Hepatocyte (in vitro differentiated cells): ENCODE measurements at regions not wholly inside any gene's neighbourhood (a gene's known extent, or its start where the extent isn't known, plus 50 kb on each side); places are given as distances from the start of the nearest gene placed in this dataset.
"Not testable (repeated sequence)": the region's sequence is repeated elsewhere in the genome, so short reads cannot be mapped to it uniquely, and the experiment has no call there.

Experiments used
- DNase-seq: peaks from one replicate; pipeline ENCODE4 v3.0.0-alpha.2; 2016; ENCODE audit warnings: low spot score
- H2AFZ ChIP-seq: fragments of 200-600 bp; sonication (generic); 2 replicates; pipeline ENCODE4 v1.6.0; 2016; ENCODE audit warnings: antibody characterized with exemption, mild to moderate bottlenecking
- H3K27ac ChIP-seq: fragments of 200-600 bp; sonication (generic); 2 replicates; pipeline ENCODE4 v1.5.1; 2016; ENCODE audit warnings: mild to moderate bottlenecking
- H3K27me3 ChIP-seq: fragments of 200-600 bp; sonication (generic); 2 replicates; pipeline ENCODE4 v1.6.1; 2016
- H3K36me3 ChIP-seq: fragments of 200-600 bp; sonication (generic); replicated peaks from 2 replicates; pipeline ENCODE4 v1.5.1; 2016; ENCODE audit warnings: low read depth; ENCODE audit not compliant: insufficient read depth
- H3K4me1 ChIP-seq: fragments of 200-600 bp; sonication (generic); 2 replicates; pipeline ENCODE4 v1.5.1; 2016; ENCODE audit warnings: mild to moderate bottlenecking, moderate library complexity; ENCODE audit not compliant: insufficient read depth
- H3K4me2 ChIP-seq: fragments of 200-600 bp; sonication (generic); 2 replicates; pipeline ENCODE4 v1.6.0; 2016
- H3K4me3 ChIP-seq: fragments of 200-600 bp; sonication (generic); 2 replicates; pipeline ENCODE4 v1.5.1; 2016; ENCODE audit warnings: mild to moderate bottlenecking
- H3K79me2 ChIP-seq: fragments of 200-600 bp; sonication (generic); 2 replicates; pipeline ENCODE4 v1.6.0; 2017; ENCODE audit warnings: mild to moderate bottlenecking
- H3K9me2 ChIP-seq: fragments of 200-600 bp; sonication (generic); replicated peaks from 2 replicates; pipeline ENCODE4 v1.6.0; 2017; ENCODE audit warnings: mild to moderate bottlenecking; ENCODE audit not compliant: insufficient read depth
- H3K9me3 ChIP-seq: fragments of 200-600 bp; sonication (generic); 2 replicates; pipeline ENCODE4 v1.5.1; 2016; ENCODE audit warnings: low read depth, mild to moderate bottlenecking
- H4K20me1 ChIP-seq: fragments of 200-600 bp; sonication (generic); 2 replicates; pipeline ENCODE4 v1.6.0; 2016; ENCODE audit warnings: mild to moderate bottlenecking; ENCODE audit not compliant: insufficient read depth, poor library complexity, severe bottlenecking
- EZH2 ChIP-seq: fragments of 200-600 bp; sonication (generic); IDR thresholded peaks from 2 replicates; pipeline ENCODE4 v1.6.1; 2016; ENCODE audit warnings: antibody characterized with exemption, mild to moderate bottlenecking, borderline replicate concordance
- EZH2phosphoT487 ChIP-seq: fragments of 200-600 bp; sonication (generic); IDR thresholded peaks from one replicate; pipeline ENCODE4 v1.6.1; 2018; ENCODE audit warnings: antibody characterized with exemption, mild to moderate bottlenecking, low read depth, moderate library complexity; ENCODE audit not compliant: unreplicated experiment, severe bottlenecking
- WGBS: methylation state at CpG from one replicate; pipeline ENCODE4 v1.1.6; 2016; ENCODE audit warnings: low lambda C conversion rate; ENCODE audit errors: missing lambda C conversion rate; 5-methylcytosine and 5-hydroxymethylcytosine counted together
- TF ChIP-seq, protein P1 (sequence below): fragments of 200-600 bp; sonication (generic); IDR thresholded peaks from 2 replicates; pipeline ENCODE4 v1.5.1; 2016; ENCODE audit warnings: antibody characterized with exemption, mild to moderate bottlenecking; ENCODE audit not compliant: poor library complexity

DNA sequence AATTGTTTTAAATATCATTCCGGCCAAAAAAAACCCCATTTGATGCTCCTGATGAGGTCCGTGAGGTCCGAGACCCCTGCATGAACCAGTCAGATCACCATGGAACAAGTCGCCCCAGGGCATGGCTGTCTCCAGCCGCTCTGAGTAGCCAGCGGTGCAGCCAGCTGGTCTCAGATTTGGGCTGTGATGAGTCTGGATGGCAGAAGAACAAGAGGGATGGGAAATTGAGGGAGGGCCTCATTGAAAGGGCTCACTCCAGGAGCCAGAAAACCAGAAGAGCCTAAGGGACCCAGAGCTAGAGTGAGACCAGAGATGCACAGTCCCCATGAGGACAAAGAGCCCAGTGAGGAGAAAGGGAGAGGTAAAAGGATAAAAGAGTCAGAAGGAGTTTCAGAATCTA, 174.0 kb downstream of the TOMM20 start:
- Histone ChIP-seq H3K4me2 (no peak overlapping the region), H3K4me3 (no peak overlapping the region)
- 95% methylated on average over 6 of the region's 6 CpGs for WGBS

DNA sequence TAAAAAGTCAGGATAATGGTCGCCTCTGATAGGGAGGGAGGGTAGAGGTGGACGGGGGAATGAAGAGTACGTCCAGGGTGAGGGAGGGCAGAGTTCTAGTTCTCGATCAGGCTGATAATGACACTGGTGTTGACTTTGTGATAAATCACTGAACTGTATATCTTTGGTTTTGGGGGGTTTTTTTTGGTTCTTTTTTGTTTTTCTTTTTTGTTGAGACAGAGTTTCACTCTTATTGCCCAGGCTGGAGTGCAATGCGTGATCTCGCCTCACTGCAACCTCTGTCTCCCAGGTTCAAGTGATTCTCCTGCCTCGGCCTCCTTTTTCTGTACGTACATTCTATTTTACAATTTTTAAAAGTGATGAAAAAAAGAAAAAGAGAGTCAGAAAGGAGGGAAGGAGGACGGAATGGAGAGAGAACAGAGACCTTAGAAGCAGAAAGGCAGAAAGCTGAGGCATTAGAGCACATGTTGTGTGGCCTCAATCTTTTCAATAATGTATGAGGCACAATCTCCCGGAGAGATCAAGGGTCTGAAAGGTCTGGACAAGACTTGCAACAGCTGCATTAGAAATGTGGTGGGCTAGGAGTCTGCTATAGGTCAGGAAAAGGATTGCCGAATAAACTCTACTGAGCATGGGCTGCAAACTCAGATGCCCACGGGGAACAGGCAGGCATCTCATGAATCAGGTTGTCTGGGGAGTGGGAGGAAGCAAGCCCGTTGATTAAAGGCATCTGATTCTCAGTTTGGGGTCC, 174.8 kb downstream of the TOMM20 start:
- TF ChIP-seq EZH2phosphoT487 (no peak), EZH2 (no peak)
- TF ChIP-seq, protein P1, sequence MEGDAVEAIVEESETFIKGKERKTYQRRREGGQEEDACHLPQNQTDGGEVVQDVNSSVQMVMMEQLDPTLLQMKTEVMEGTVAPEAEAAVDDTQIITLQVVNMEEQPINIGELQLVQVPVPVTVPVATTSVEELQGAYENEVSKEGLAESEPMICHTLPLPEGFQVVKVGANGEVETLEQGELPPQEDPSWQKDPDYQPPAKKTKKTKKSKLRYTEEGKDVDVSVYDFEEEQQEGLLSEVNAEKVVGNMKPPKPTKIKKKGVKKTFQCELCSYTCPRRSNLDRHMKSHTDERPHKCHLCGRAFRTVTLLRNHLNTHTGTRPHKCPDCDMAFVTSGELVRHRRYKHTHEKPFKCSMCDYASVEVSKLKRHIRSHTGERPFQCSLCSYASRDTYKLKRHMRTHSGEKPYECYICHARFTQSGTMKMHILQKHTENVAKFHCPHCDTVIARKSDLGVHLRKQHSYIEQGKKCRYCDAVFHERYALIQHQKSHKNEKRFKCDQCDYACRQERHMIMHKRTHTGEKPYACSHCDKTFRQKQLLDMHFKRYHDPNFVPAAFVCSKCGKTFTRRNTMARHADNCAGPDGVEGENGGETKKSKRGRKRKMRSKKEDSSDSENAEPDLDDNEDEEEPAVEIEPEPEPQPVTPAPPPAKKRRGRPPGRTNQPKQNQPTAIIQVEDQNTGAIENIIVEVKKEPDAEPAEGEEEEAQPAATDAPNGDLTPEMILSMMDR = no peak
- peaks cover 44% of the 10 kb centered on the region for H3K4me1 ChIP-seq
- no peaks in the 10 kb centered on the region for H3K9me2 ChIP-seq
- H3K4me3 ChIP-seq = no peak overlapping the region
- no peaks in the 10 kb centered on the region for H3K9me3 ChIP-seq
- no peaks in the 10 kb centered on the region for H3K79me2 ChIP-seq
- no peaks in the 10 kb centered on the region for H3K36me3 ChIP-seq
- no peaks in the 10 kb centered on the region for H4K20me1 ChIP-seq
- H3K4me2 ChIP-seq = no peak overlapping the region
- no peak for DNase-seq
- WGBS = 70% methylated on average over 13 of the region's 13 CpGs
- H3K27me3 ChIP-seq = no peaks in the 10 kb centered on the region
- H3K27ac ChIP-seq = peak overlapping the region; percentile 96
- no peak overlapping the region for H2AFZ ChIP-seq

More for the DNA sequence above, 174.0 kb downstream of the TOMM20 start:
- no peaks in the 10 kb centered on the region for H3K36me3 ChIP-seq
- H2AFZ ChIP-seq = no peak overlapping the region
- H3K9me2 ChIP-seq = no peaks in the 10 kb centered on the region
- no peaks in the 10 kb centered on the region for H3K27me3 ChIP-seq
- DNase-seq = no peak
- H3K9me3 ChIP-seq = no peaks in the 10 kb centered on the region
- peak overlapping the region; percentile 96 for H3K27ac ChIP-seq
- H4K20me1 ChIP-seq = no peaks in the 10 kb centered on the region
- TF ChIP-seq, protein P1 = no peak
- TF ChIP-seq EZH2phosphoT487 = no peak
- TF ChIP-seq EZH2 = no peak
- H3K79me2 ChIP-seq = no peaks in the 10 kb centered on the region
- peaks cover 44% of the 10 kb centered on the region for H3K4me1 ChIP-seq

DNA sequence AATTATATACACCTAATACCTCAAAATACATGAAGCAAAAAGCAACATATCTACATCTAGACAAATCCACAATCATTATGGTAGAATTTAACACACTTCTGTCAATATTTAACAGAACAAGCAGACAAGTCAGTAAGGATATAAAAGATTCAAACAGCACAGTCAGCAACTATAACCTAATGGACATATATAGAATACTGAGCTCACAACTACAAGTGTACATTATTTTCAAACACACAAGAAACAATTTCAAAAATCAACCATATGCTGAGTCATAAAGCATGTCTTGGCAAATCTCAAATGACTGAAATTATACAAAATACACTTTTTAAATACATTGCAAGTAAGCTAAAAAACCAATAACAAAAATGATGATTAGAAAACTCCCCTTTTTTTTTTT, 178.0 kb downstream of the TOMM20 start:
- H3K9me2 ChIP-seq = no peaks in the 10 kb centered on the region
- H2AFZ ChIP-seq = no peak overlapping the region
- no peak for TF ChIP-seq EZH2phosphoT487
- TF ChIP-seq, protein P1 = no peak
- TF ChIP-seq EZH2 = no peak
- no peaks in the 10 kb centered on the region for H3K9me3 ChIP-seq
- H3K27me3 ChIP-seq = no peaks in the 10 kb centered on the region
- no peaks in the 10 kb centered on the region for H3K36me3 ChIP-seq
- no peaks in the 10 kb centered on the region for H3K79me2 ChIP-seq
- no peak overlapping the region for H3K27ac ChIP-seq
- no peak overlapping the region for H3K4me3 ChIP-seq
- H3K4me2 ChIP-seq = no peak overlapping the region
- peaks cover 19% of the 10 kb centered on the region for H3K4me1 ChIP-seq
- no peaks in the 10 kb centered on the region for H4K20me1 ChIP-seq
- DNase-seq = no peak

DNA sequence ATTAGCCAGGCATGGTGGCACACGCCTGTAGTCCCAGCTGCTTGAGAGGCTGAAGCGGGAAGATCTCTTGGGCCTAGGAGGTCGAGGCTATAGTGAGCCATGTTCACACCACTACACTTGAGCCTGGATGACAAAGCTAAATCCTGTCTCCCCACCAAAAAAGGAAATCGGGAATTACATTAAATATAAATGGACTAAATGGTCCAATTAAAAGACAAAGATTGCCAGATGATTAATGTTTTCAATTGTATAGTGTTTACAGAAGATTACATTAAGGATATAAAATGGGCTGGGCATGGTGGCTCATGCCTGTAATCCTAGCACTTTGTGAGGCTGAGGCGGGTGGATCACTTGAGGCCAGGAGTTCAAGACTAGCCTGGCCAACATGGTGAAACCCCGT, 179.1 kb downstream of the TOMM20 start:
- not testable (repeated sequence) for H4K20me1 ChIP-seq, H2AFZ ChIP-seq, H3K9me3 ChIP-seq, H3K36me3 ChIP-seq, H3K4me3 ChIP-seq, H3K4me2 ChIP-seq, H3K79me2 ChIP-seq, H3K9me2 ChIP-seq, DNase-seq, H3K27me3 ChIP-seq, H3K27ac ChIP-seq
- peaks cover 10% of the 10 kb centered on the region for H3K4me1 ChIP-seq
- 98% methylated on average over 6 of the region's 6 CpGs for whole genome bisulfite sequencing
